ENCODE measurements at regions not wholly inside any gene's neighbourhood (a gene's known extent, or its start where the extent isn't known, plus 50 kb on each side); places are given as distances from the start of the nearest gene placed in this dataset.

GRCh38 chr1:87799451-87799850 lies 470.8 kb downstream of the LMO4 start:
- no peak for TF ChIP-seq CTCF (IDR thresholded peaks at IDR 0.05)
- no peak for TF ChIP-seq POLR2A (IDR thresholded peaks at IDR 0.05)
